ENCODE measurements at regions not wholly inside any gene's neighbourhood (a gene's known extent, or its start where the extent isn't known, plus 50 kb on each side); places are given as distances from the start of the nearest gene placed in this dataset.

DNA sequence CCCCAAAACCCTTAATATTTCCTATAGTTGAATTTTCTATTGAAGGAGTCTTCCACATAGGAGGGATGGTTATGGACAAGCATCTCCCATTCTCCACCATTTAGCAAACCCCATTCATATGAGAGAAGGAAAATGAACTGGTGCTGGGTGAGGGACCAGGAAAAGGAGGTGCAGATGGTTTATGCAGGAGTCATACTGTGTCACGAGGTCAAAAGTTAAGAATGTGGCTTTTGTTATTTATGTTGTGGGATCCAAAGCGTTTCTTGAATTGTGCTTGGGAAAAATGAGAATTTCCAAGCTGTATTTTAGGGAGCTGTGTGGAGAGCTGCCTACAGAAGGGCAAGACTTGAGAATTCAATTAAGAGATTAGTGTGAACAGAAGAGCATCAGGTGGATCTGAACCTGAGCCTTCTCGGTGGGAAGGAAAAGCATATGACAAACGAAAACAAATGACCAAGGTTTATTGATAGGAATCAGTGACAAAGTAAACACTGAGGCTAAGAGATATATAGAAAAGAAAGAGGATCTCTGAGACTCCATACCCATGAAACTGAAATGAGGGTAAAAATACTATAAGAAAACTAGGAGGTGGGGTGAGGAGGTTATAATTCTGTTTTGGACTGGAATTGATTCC is 473.3 kb upstream of the NR2F2 start:
- no peak overlapping the region for H3K9ac ChIP-seq (replicated peaks in 1 of 4; ENCODE audit: extremely low read depth in 1 of 4, low read depth in 3 of 4, low read length in 3 of 4)
- H3K79me1 ChIP-seq (ENCODE audit: low read depth, low read length) = no peaks in the 10 kb centered on the region
- H3K36me3 ChIP-seq (ENCODE audit: control insufficient read depth in 2 of 4, insufficient read depth in 4 of 4, low read length in 3 of 4) = no peaks in the 10 kb centered on the region
- H4K5ac ChIP-seq (ENCODE audit: insufficient read length, low read depth, low read length) = no peak overlapping the region
- H3K27me3 ChIP-seq (replicated peaks in 1 of 4; ENCODE audit: control insufficient read depth in 3 of 4, extremely low read depth in 1 of 4, insufficient read depth in 3 of 4, low read length in 3 of 4) = no peaks in the 10 kb centered on the region
- H3K56ac ChIP-seq (replicated peaks; ENCODE audit: insufficient read length, low read depth, low read length) = no peak overlapping the region
- FAIRE-seq (no peak), DNase-seq (ENCODE audit: low read depth in 1 of 2, low spot score in 2 of 2) (no peak)
- H2BK20ac ChIP-seq (ENCODE audit: low read length) = no peak overlapping the region
- no peak overlapping the region for H2BK5ac ChIP-seq (ENCODE audit: low read depth, low read length)
- H3K14ac ChIP-seq (ENCODE audit: insufficient read length) = no peak overlapping the region
- no peak overlapping the region for H3K18ac ChIP-seq (ENCODE audit: extremely low read depth, low read length)
- no peak overlapping the region for H2BK15ac ChIP-seq (ENCODE audit: low read length)
- no peak overlapping the region for H3K4ac ChIP-seq (replicated peaks; ENCODE audit: insufficient read length, low read depth, low read length)
- ChIA-PET CTCF (ENCODE audit: partially characterized antibody) (interaction anchor here (0.7 kb wide), 1 partner anchor 25 kb away, joined by 3 read pairs; no protein-coding TSS in a partner anchor), POLR2A (ENCODE audit: partially characterized antibody) (no interaction called here)
- H4K20me1 ChIP-seq (replicated peaks in 1 of 2; ENCODE audit: control insufficient read depth in 1 of 2, insufficient read depth in 2 of 2, low read length in 2 of 2) = no peaks in the 10 kb centered on the region
- TF ChIP-seq JUND (IDR thresholded peaks at IDR 0.05; ENCODE audit: low read length) (no peak), SRF (IDR thresholded peaks at IDR 0.05; ENCODE audit: low read depth, low read length) (no peak)
- H3K23ac ChIP-seq (ENCODE audit: insufficient read length) = no peak overlapping the region
- H3K4me3 ChIP-seq (ENCODE audit: extremely low read depth in 1 of 4, insufficient read depth in 2 of 4, low read depth in 3 of 4, low read length in 4 of 4) = no peak overlapping the region
- 77% methylated on average over 4 of the region's 4 CpGs; no CpG with 5 or more reads in 1 of the 2 experiments for WGBS, 2 experiments (ENCODE audit: extremely low coverage in 1 of 2, insufficient coverage in 1 of 2, insufficient read length in 1 of 2, insufficient replicate concordance in 2 of 2, low coverage in 1 of 2, low lambda C conversion rate in 2 of 2, missing lambda C conversion rate in 1 of 2)
- no peak overlapping the region for H3K4me2 ChIP-seq (ENCODE audit: insufficient read depth in 1 of 2, low read depth in 2 of 2, low read length in 2 of 2)
- H4K8ac ChIP-seq (ENCODE audit: extremely low read depth, insufficient read depth, low read length) = no peak overlapping the region
- no peak overlapping the region for H2AFZ ChIP-seq (ENCODE audit: low read length)
- H3K9me3 ChIP-seq (ENCODE audit: insufficient read depth in 2 of 2, low read depth in 1 of 2, low read length in 1 of 2) = no peaks in the 10 kb centered on the region
- H3K23me2 ChIP-seq (ENCODE audit: low read depth, low read length) = no peaks in the 10 kb centered on the region
- no peak overlapping the region for H3K27ac ChIP-seq (ENCODE audit: low read depth, low read length)
- no peak overlapping the region for H2AK5ac ChIP-seq (ENCODE audit: low read depth, low read length)
- H2BK12ac ChIP-seq (ENCODE audit: low read depth, low read length) = no peak overlapping the region
- no peaks in the 10 kb centered on the region; a peak in 1 of 7 replicates for H3K4me1 ChIP-seq (replicated peaks in 1 of 4; ENCODE audit: control insufficient read depth in 3 of 4, insufficient read depth in 4 of 4, low read length in 3 of 4)
- no peaks in the 10 kb centered on the region for H3K79me2 ChIP-seq (ENCODE audit: control insufficient read depth in 1 of 2, insufficient read depth in 2 of 2, low read length in 2 of 2)
- no peak overlapping the region for H4K91ac ChIP-seq (replicated peaks; ENCODE audit: insufficient read length, low read length)
- H2BK120ac ChIP-seq (replicated peaks; ENCODE audit: low read depth, low read length) = no peak overlapping the region

All from H1 (cell line).